GM06990 (cell line): ENCODE measurements at regions not wholly inside any gene's neighbourhood (a gene's known extent, or its start where the extent isn't known, plus 50 kb on each side); places are given as distances from the start of the nearest gene placed in this dataset.
"Not testable (repeated sequence)": the region's sequence is repeated elsewhere in the genome, so short reads cannot be mapped to it uniquely, and the experiment has no call there.

Experiments
- DNase-seq: peaks from one replicate; pipeline ENCODE4 v3.0.0-alpha.2; 2011; ENCODE audit not compliant: insufficient read length; ENCODE audit errors: extremely low read depth
- H3K27me3 ChIP-seq: replicated peaks from 2 replicates; pipeline ENCODE4 v1.6.0; 2011; ENCODE audit warnings: low read length; ENCODE audit not compliant: control insufficient read depth, insufficient read depth
- H3K36me3 ChIP-seq: 2 replicates; pipeline ENCODE4 v1.5.1; 2011; ENCODE audit warnings: low read length; ENCODE audit not compliant: control insufficient read depth, insufficient read depth
- H3K4me3 ChIP-seq: replicated peaks from 2 replicates; pipeline ENCODE4 v1.5.1; 2011; ENCODE audit warnings: low read depth, mild to moderate bottlenecking, control low read depth, low read length
- TF ChIP-seq, protein P1 (sequence below): IDR thresholded peaks from 2 replicates; pipeline ENCODE4 v1.5.1; 2011; ENCODE audit warnings: low read length, control low read depth, mild to moderate bottlenecking, inconsistent platforms; ENCODE audit not compliant: insufficient read depth, poor library complexity, severe bottlenecking

GRCh38 chr6:85864453-85865401 lies 222.0 kb upstream of the SYNCRIP start:
- H3K36me3 ChIP-seq, result no peaks in the 10 kb centered on the region
- DNase-seq, result no peak
- no peak overlapping the region for H3K4me3 ChIP-seq
- TF ChIP-seq, protein P1, sequence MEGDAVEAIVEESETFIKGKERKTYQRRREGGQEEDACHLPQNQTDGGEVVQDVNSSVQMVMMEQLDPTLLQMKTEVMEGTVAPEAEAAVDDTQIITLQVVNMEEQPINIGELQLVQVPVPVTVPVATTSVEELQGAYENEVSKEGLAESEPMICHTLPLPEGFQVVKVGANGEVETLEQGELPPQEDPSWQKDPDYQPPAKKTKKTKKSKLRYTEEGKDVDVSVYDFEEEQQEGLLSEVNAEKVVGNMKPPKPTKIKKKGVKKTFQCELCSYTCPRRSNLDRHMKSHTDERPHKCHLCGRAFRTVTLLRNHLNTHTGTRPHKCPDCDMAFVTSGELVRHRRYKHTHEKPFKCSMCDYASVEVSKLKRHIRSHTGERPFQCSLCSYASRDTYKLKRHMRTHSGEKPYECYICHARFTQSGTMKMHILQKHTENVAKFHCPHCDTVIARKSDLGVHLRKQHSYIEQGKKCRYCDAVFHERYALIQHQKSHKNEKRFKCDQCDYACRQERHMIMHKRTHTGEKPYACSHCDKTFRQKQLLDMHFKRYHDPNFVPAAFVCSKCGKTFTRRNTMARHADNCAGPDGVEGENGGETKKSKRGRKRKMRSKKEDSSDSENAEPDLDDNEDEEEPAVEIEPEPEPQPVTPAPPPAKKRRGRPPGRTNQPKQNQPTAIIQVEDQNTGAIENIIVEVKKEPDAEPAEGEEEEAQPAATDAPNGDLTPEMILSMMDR, result no peak
- H3K27me3 ChIP-seq, result no peaks in the 10 kb centered on the region

- TF ChIP-seq, protein P1, result no peak
- Histone ChIP-seq H3K36me3 (no peaks in the 10 kb centered on the region), H3K4me3 (no peak overlapping the region), H3K27me3 (no peaks in the 10 kb centered on the region)
- DNase-seq, result no peak
Observed at GRCh38 chr6:85856235-85856634, 213.5 kb upstream of the SYNCRIP start.

DNA sequence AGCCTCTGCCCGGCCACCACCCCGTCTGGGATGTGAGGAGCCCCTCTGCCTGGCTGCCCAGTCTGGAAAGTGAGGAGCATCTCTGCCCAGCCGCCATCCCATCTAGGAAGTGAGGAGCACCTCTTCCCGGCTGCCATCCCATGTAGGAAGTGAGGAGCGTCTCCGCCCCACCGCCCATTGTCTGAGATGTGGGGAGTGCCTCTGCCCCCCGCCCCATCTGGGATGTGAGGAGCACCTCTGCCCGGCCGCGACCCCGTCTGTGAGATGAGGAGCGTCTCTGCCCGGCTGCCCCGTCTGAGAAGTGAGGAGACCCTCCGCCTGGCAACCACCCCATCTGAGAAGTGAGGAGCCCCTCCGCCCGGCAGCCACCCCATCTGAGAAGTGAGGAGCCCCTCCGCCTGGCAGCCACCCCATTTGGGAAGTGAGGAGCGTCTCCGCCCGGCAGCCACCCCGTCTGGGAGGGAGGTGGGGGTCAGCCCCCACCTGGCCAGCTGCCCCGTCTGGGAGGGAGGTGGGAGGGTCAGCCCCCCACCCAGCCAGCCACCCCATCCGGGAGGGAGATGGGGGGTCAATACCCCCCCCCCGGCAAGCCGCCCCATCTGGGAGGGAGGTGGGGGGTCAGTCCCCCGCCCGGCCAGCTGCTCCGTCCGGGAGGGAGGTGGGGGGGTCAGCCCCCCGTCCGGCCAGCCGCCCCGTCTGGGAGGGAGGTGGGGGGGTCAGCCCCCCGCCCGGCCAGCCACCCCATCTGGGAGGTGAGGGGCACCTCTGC lies 195.8 kb upstream of the SYNCRIP start:
- DNase-seq, H3K27me3 ChIP-seq, H3K36me3 ChIP-seq, H3K4me3 ChIP-seq: not testable (repeated sequence)

- Histone ChIP-seq H3K4me3 (no peak overlapping the region), H3K27me3 (no peaks in the 10 kb centered on the region), H3K36me3 (no peaks in the 10 kb centered on the region)
- TF ChIP-seq, protein P1, result no peak
- DNase-seq, result no peak
Observed at GRCh38 chr6:85828973-85829372, 186.3 kb upstream of the SYNCRIP start.

- DNase-seq, result no peak
- H3K36me3 ChIP-seq, result no peaks in the 10 kb centered on the region
- no peak overlapping the region for H3K4me3 ChIP-seq
- H3K27me3 ChIP-seq, result no peaks in the 10 kb centered on the region
- TF ChIP-seq, protein P1, result no peak
Observed at GRCh38 chr6:85826997-85827396, 184.3 kb upstream of the SYNCRIP start.

DNA sequence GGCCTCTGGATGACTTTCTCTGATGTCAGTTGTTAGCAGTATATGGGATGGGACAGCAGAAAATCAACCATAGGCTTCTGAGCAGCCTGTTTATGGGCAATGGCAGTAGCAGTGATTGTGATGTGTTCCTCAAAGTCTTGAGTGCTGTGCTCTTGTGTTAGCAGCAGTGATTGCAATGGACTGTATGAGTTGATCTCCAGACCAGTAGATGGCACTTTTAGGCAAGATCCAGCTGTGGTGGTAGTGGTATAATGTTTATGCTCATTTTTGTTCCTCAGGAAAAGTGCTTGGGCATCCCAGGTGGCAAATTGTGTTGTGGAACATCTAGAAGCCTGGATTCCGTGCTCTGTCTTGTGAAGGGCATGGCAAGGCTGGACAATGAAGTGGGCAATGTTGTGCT lies 181.6 kb upstream of the SYNCRIP start:
- no peak overlapping the region for H3K4me3 ChIP-seq
- TF ChIP-seq, protein P1, result no peak
- H3K27me3 ChIP-seq, result no peaks in the 10 kb centered on the region
- no peak for DNase-seq
- H3K36me3 ChIP-seq, result no peaks in the 10 kb centered on the region
